NCI-H226 (cell line): ENCODE measurements at regions not wholly inside any gene's neighbourhood (a gene's known extent, or its start where the extent isn't known, plus 50 kb on each side); places are given as distances from the start of the nearest gene placed in this dataset.

Experiments
- DNase-seq: peaks from one replicate; pipeline ENCODE4 v3.0.0-alpha.2; 2015

DNA sequence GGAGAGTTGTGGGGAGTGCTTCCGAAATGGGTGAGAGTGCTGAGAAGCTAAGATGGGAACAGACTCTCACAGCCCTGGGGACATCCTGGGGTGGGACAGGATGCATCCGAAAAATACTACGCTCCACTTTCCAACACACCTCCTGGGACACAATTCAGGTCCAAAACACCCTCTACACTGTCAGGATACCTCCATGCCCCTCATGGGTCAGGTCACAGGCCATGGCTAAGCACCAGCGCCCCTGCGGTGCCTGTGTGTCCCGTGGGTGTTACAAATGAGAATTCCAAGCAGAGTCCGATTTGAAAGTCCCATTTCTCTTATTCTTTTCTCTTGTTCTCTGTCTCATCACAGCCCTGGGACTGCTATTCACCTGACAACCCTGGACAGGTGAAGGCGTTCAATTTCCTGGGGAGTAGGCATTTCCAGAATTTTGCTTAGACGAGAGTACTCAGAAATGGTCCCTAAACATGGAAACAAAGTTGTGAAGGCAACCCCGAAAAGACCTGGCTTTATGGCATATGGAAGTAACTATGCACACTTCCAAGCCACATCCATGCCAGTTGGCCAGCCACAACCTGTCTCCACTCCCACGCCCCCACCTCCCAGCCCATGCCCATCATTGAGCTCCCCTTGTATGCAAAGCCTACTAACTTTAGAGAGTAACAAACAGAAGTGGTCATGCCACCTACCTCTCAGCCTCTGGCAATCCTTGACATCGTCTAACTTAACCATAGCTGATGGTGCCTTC is 87.9 kb upstream of the ZNF507 start:
- DNase-seq = no peak

DNA sequence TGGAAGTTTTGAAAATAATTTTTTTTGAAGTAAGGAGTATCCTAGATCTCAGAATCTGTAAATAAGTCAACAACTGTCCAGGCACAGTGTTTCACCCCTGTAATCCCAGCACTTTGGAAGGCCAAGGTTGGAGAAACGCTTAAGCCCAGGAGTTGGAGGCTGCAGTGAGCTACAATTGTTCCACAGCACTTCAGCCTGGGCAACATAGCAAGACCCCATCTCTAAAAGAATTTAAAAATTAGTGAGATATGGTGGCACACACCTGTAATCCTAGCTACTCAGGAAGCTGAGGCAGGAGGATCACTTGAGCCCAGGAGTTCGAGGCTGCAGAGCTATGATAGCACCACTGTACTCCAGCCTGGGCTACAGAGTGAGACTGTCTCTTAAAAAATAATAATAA is 87.2 kb upstream of the ZNF507 start:
- DNase-seq = no peak

DNA sequence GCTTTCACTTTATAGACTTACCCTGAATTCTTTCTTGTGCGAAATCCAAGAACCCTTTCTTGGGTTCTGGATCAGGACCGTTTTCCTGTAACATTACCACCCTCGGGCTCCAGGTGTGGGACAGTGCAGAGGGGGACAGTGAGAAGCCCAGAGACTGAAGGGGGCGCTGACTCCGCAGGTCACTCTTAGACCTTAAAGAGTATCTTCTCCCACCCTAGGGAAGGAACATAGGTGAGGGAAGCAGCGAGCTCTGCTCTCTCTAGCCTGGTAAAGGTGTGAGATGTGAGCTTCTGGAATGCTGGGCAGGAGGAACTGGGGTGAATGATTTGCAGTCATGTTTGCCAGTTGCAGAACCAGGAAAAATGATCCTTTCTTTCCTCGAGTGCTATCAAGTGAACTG is 80.8 kb upstream of the ZNF507 start:
- no peak for DNase-seq

DNA sequence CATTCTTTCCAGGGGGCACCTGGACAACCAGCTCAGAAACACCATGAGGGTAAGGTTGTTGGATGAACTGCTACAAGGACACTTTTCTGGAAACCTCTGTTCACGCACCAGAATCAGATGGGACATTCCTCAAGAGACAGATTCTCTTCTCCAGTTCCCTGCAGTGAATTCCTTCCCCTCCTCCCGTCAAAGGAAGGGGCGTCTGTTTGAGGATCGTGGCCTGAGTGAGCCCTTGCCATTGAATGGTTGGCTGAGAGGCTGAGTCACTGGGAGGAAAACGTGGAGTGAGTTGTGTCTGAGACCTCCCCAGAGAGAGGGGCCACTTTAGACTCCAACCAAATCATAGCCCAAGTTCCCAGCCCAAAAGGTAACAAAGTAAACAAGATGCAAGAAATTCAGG is 79.4 kb upstream of the ZNF507 start:
- DNase-seq = no peak

DNA sequence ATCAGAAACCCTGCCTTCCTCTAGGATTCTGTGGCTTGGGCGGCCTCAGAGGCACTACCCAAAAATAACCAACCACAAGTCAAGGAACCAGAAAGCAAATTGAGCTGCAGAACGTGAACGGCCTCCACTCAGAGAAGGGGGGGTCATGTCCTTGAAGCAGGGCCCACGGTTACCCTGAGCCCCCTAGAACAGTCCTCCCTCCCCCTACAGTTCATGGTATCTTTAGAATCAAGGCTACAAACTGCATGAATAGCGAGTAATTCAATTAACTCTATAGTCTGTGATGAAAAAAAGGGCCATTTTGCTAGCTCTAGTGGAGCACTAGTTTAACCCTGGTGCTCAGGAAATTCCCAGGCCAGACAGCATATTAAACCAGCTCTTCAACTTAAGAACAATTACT is 79.0 kb upstream of the ZNF507 start:
- no peak for DNase-seq

DNA sequence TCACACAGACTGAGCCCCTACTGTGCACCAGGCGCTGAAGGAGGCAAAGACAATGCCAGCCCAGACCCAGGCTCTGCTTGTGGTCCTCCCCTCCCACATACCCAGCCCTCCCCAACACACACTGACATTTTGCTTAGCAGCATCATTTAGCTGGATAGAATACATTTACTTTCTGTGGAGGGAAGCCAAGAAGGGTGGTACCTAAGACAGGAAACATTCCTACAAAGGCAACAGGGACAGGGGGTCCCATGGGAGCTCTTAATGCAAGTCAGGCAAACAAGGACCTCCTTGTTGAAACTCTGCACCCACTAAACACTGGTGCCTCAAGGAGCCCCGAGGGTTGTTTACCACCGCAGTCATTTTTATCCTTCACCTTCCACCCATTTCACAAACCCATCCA is 77.0 kb upstream of the ZNF507 start:
- DNase-seq = no peak

DNA sequence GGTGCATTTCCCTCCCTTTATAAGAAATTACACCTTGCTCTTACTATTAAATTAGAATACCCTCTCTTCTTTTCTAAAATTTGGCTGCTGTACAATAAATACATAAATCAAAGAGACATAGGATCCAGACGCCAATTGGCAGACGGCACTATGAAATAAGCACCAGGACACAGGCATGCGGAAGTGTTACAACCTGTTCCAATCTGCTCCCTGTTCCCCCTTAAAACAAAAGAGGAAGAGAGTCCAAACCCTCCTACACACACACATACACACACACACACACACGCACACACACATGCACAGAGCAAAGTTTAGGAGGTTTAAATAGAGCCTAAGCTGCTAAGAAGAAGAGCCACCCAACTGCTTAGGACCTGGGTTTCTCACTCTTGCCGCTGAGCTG is 75.6 kb upstream of the ZNF507 start:
- DNase-seq = no peak

DNA sequence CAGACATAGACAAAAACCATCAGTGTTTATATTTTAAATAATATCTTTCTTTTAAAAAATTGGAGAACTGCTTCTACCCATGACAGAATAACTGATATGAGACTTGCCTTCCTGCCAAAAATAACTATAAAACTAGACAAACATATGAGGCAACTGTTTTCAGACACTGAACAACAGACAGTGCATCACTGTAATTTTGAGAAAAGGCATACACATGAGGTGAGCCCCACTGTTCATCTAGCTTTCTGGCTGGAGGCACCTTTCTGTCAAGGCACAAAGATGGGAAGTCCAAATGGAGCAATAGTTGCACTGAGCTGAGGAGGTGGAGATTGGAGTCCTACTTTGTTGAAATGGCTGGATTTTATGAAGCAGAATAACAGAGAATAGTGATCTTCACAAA is 71.9 kb upstream of the ZNF507 start:
- DNase-seq = no peak

DNA sequence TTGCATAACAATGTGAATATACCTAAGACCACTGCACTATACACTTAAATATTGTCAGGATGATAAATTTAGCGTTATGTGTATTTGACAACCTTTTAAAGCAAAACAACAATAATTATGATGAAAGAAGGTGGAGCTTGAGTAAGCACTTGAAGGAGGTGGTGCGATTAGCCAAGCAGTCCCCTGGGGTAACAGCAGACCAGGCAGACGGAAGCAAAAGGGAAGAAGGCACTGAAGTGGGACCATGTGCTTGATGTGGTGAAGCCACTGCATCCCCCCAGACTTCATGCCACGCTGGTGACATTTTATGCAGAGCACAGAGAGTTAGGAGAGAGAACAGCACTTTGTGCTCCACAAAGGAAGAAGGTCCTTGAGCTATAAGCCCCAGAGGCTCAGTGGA is 58.3 kb upstream of the ZNF507 start:
- no peak for DNase-seq

DNA sequence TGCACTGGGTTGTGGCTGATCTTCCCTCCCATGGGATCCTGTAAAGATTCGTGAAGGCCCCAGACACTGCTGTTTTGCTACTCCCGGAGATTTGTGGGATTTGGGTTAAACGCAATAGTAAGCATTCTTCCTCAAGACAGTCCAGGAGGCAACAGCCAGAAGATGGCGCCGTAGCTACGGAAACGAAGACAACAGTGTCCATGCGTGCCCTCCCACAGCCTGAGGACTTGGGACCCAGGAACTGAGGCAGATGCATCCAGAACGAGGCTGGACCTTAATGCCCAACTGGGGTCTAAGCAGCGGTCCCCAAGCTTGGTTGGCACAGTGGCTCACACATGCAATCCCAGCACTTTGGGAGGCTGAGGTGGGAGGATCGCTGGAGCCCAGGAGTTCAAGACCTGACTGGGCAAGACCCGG is 57.6 kb upstream of the ZNF507 start:
- no peak for DNase-seq

DNA sequence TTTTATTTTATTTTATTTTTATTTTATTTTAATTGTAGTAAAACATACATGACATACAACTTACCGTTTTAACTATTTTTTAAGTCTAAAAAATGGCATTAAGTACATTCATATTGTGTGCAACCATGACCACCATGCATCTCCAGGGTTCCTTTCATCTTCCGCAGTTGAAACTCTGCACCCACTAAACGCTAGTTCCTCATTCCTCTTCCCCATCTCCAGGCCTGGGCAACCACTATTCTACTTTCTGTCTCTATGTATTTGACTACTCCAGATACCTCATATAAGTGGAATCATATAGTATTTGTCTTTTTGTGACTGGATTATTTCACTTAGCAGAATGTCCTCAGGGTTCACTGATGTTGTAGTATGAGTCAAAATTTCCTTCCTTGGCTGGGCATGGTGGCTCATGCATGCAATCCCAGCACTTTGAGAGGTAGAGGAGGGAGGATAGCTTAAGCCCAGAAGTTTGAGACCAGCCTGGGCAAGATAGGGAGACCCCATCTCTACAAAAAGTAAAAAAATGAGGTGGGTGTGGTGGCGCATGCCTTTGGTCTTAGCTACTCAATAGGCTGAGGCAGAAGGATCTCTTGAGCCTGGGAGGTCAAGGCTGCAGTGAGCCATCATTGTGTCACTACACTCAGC is 55.7 kb upstream of the ZNF507 start:
- DNase-seq = no peak

DNA sequence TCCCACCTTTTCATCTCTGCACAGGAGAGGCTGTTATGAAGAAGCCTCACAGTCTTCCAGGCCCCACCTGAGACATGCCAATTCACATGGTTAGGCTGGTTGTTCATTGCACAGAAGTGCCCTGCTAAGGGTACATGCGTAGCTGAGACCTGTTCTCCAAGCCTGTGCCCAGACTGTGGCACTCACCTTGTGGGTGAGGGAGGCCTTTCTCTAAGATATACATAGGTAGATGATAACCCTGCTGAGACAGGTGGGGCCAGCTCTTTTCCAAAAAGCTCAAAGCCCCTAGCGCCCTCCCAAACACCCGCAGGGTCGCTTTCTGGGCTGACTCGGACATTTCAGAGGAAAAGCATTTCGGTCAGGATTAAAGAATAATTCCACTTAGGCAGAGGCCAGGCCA is 53.5 kb upstream of the ZNF507 start:
- no peak for DNase-seq

DNA sequence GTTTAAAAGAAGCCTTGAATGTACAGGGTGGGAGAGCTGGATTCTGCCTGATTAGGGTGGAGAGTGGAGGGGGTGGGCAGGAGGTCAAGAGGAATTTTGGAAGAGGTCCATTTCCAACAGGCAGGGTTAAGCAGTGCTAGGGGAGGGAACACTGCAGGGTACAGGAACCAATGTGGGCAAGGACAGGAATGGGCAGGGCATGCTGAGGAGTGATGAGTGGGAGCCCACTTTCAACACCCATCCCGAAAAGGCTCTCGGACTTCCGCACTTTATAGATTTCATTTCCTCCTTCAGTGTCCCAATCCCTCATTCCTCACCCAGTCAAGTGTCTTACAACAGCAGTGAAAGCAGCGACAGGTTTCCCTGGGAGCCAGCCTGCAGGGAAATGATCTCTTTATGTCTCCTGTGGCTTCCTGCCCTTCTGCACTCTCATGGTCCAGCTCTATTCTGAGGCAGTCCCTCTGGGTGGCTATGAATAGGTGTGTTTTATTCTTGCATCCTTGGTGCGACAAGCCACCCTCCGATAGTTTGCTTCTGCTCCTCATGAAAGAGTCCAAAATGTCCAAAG is 50.5 kb upstream of the ZNF507 start:
- DNase-seq = no peak
